Ascending aorta (tissue), 2 donors: ENCODE measurements at regions not wholly inside any gene's neighbourhood (a gene's known extent, or its start where the extent isn't known, plus 50 kb on each side); places are given as distances from the start of the nearest gene placed in this dataset.
"Not testable (repeated sequence)": the region's sequence is repeated elsewhere in the genome, so short reads cannot be mapped to it uniquely, and the experiment has no call there.

Source experiments
- DNase-seq, 2 donors: peaks; one replicate each; pipeline ENCODE4 v3.0.0-alpha.2; 2019; ENCODE audit warnings: low spot score in 2 of 2
- H3K27ac ChIP-seq, 2 donors: fragments of 200-600 bp; sonication (generic); one replicate each; pipeline ENCODE4 v1.5.1; 2016 to 2017; ENCODE audit warnings: mild to moderate bottlenecking in 1 of 2
- H3K27me3 ChIP-seq: fragments of 200-600 bp; sonication (generic); one replicate; pipeline ENCODE4 v1.5.1; 2017
- H3K36me3 ChIP-seq, 2 donors: fragments of 200-600 bp; sonication (generic); one replicate each; pipeline ENCODE4 v1.5.1; 2016
- H3K4me1 ChIP-seq, 2 donors: fragments of 200-600 bp; sonication (generic); one replicate each; pipeline ENCODE4 v1.5.1; 2016 to 2017; ENCODE audit warnings: mild to moderate bottlenecking in 1 of 2
- H3K4me3 ChIP-seq, 2 donors: fragments of 200-600 bp; sonication (generic); one replicate each; pipeline ENCODE4 v1.5.1; 2016 to 2017; ENCODE audit warnings: mild to moderate bottlenecking in 1 of 2
- H3K9me3 ChIP-seq, 2 donors: fragments of 200-600 bp; sonication (generic); one replicate each; pipeline ENCODE4 v1.5.1; 2016
- intact Hi-C: fragments of 100-400 bp; cut with DNase I; formaldehyde crosslinking; loops from one replicate; pipeline ENCODE4 v1.15.1; 2023
- TF ChIP-seq, protein P1 (sequence below), 3 experiments: fragments of 200-600 bp in 2 of 3; fragments of 450-650 bp in 1 of 3; sonication (generic) in 2 of 3; IDR thresholded peaks; one replicate each; pipeline ENCODE4 v1.5.1; 2016 to 2019; ENCODE audit warnings: antibody characterized with exemption in 3 of 3, mild to moderate bottlenecking in 1 of 3, moderate library complexity in 1 of 3

GRCh38 chr4:131649227-131649626 is 1499.9 kb upstream of the PCDH10 start:
- H3K9me3 ChIP-seq = no peaks in the 10 kb centered on the region
- no peak overlapping the region for H3K27ac ChIP-seq
- intact Hi-C loops = no loop called here
- no peaks in the 10 kb centered on the region for H3K4me1 ChIP-seq
- no peaks in the 10 kb centered on the region for H3K36me3 ChIP-seq
- no peak overlapping the region for H3K4me3 ChIP-seq
- no peak for DNase-seq
- TF ChIP-seq, protein P1, sequence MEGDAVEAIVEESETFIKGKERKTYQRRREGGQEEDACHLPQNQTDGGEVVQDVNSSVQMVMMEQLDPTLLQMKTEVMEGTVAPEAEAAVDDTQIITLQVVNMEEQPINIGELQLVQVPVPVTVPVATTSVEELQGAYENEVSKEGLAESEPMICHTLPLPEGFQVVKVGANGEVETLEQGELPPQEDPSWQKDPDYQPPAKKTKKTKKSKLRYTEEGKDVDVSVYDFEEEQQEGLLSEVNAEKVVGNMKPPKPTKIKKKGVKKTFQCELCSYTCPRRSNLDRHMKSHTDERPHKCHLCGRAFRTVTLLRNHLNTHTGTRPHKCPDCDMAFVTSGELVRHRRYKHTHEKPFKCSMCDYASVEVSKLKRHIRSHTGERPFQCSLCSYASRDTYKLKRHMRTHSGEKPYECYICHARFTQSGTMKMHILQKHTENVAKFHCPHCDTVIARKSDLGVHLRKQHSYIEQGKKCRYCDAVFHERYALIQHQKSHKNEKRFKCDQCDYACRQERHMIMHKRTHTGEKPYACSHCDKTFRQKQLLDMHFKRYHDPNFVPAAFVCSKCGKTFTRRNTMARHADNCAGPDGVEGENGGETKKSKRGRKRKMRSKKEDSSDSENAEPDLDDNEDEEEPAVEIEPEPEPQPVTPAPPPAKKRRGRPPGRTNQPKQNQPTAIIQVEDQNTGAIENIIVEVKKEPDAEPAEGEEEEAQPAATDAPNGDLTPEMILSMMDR (IDR thresholded peaks at IDR 0.05) = no peak
- H3K27me3 ChIP-seq = no peaks in the 10 kb centered on the region

DNA sequence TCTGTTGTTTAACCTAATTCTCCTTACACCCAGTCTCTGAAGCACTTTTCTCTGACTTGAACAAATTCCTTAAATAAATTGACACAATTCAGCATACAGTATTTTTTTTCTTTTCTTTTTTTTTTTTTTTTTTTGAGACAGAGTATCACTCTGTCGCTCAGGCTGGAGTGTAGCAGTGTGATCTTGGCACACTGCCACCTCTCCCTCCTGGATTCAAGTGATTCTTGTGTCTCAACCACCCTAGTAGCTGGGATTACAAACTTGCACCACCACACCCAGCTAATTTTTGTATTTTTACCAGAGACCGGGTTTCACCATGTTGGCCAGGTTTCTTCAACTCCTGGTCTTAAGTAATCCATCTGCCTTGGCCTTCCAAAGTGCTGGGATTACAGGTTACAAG is 1498.1 kb upstream of the PCDH10 start:
- no peaks in the 10 kb centered on the region for H3K9me3 ChIP-seq
- H3K36me3 ChIP-seq = no peaks in the 10 kb centered on the region
- DNase-seq = no peak
- intact Hi-C loops = no loop called here
- H3K4me3 ChIP-seq = no peak overlapping the region
- TF ChIP-seq, protein P1 (IDR thresholded peaks at IDR 0.05) = no peak
- no peaks in the 10 kb centered on the region for H3K4me1 ChIP-seq
- H3K27me3 ChIP-seq = no peaks in the 10 kb centered on the region
- H3K27ac ChIP-seq = no peak overlapping the region

DNA sequence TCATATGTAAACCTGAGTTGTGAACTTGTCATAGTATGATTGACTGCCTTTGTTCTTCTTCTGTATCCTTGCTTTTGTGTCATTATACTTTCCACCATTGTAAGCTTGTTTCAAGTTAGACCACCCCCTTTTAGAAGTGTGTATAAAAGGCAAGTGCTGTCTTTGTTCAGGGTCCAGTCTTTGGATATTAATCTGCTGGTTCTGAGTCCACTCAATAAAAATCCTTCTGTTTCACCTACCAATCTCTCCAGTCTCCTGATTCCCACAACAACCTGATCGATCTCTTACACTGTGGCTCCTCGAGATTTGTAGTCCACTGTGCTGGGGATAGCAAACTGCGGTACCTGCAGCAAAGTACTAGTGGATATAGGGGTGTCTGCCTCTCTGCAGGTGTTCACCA is 1465.8 kb upstream of the PCDH10 start:
- intact Hi-C loops, H3K4me3 ChIP-seq, H3K27ac ChIP-seq, H3K27me3 ChIP-seq, H3K4me1 ChIP-seq, H3K9me3 ChIP-seq, DNase-seq, H3K36me3 ChIP-seq: not testable (repeated sequence)

- intact Hi-C loops = no loop called here
- Histone ChIP-seq H3K4me1 (no peaks in the 10 kb centered on the region), H3K36me3 (no peaks in the 10 kb centered on the region), H3K27ac (no peak overlapping the region), H3K4me3 (no peak overlapping the region), H3K9me3 (no peaks in the 10 kb centered on the region), H3K27me3 (no peaks in the 10 kb centered on the region)
- TF ChIP-seq, protein P1 (IDR thresholded peaks at IDR 0.05) = no peak
- no peak for DNase-seq
Observed at GRCh38 chr4:131721883-131722282, 1427.2 kb upstream of the PCDH10 start.

- DNase-seq, intact Hi-C loops, H3K9me3 ChIP-seq, H3K4me1 ChIP-seq, H3K4me3 ChIP-seq, H3K27me3 ChIP-seq, H3K36me3 ChIP-seq, H3K27ac ChIP-seq: not testable (repeated sequence)
Observed at GRCh38 chr4:131723069-131723468, 1426.0 kb upstream of the PCDH10 start.

- intact Hi-C loops, H3K27me3 ChIP-seq, H3K4me3 ChIP-seq, H3K27ac ChIP-seq, H3K9me3 ChIP-seq, H3K36me3 ChIP-seq, H3K4me1 ChIP-seq: not testable (repeated sequence)
- peak in 1 of 2 donors; percentile 71 for DNase-seq
Observed at GRCh38 chr4:131724847-131725246, 1424.2 kb upstream of the PCDH10 start.

DNA sequence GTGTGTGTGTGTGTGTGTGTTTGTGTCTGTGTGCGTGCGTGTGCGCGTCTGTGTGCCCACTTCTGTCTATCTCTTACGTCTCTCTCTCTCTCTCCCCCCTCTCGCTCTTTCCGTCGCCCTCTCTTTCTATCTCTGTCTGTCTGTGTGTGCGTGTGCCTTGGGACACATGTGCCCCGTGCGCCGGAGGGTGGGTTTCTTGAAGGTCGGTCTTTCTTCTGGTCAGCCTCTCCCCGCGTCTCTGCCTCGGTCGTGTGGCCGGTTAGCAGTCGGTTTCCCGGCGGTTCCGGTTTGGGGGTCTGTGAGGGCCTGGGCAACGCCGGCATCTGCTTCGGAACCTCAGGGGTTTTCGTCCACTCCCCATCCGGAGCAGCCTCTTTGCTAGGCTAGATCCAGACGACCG is 1423.6 kb upstream of the PCDH10 start:
- H3K4me3 ChIP-seq, H3K27me3 ChIP-seq, intact Hi-C loops, DNase-seq, H3K4me1 ChIP-seq, H3K27ac ChIP-seq, H3K36me3 ChIP-seq, H3K9me3 ChIP-seq: not testable (repeated sequence)

DNA sequence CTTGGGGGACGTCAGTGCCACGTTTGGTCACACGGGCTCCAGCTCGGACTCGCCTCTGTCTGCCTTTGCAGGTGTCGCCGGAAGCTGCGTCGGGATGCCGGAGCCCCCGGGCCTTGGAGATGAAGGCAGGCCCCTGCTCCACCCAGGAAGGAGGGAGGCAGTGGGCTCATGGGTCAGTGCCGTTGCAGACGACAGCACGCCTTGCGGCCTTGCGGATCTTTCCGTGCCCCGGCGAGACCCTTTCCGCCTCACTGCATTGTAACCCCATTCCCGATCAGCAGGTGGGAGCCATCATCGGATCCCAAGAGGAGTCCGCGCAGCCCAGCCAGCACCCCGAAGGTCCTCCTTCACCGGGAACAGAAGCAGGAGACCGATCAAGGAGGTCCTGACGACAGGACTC is 1422.2 kb upstream of the PCDH10 start:
- intact Hi-C loops, H3K4me3 ChIP-seq, H3K9me3 ChIP-seq, H3K27me3 ChIP-seq, DNase-seq, H3K4me1 ChIP-seq, H3K36me3 ChIP-seq, H3K27ac ChIP-seq: not testable (repeated sequence)

GRCh38 chr4:131727418-131727817 is 1421.7 kb upstream of the PCDH10 start:
- DNase-seq, H3K27ac ChIP-seq, H3K36me3 ChIP-seq, intact Hi-C loops, H3K9me3 ChIP-seq, H3K4me1 ChIP-seq, H3K27me3 ChIP-seq, H3K4me3 ChIP-seq: not testable (repeated sequence)

- H3K4me1 ChIP-seq, DNase-seq, H3K27ac ChIP-seq, H3K9me3 ChIP-seq, H3K36me3 ChIP-seq, intact Hi-C loops, H3K27me3 ChIP-seq, H3K4me3 ChIP-seq: not testable (repeated sequence)
Observed at GRCh38 chr4:131729205-131729604, 1419.9 kb upstream of the PCDH10 start.

- H3K4me1 ChIP-seq, intact Hi-C loops, H3K27me3 ChIP-seq, H3K36me3 ChIP-seq, H3K9me3 ChIP-seq, H3K27ac ChIP-seq, DNase-seq, H3K4me3 ChIP-seq: not testable (repeated sequence)
Observed at GRCh38 chr4:131729716-131730398, 1419.2 kb upstream of the PCDH10 start.

DNA sequence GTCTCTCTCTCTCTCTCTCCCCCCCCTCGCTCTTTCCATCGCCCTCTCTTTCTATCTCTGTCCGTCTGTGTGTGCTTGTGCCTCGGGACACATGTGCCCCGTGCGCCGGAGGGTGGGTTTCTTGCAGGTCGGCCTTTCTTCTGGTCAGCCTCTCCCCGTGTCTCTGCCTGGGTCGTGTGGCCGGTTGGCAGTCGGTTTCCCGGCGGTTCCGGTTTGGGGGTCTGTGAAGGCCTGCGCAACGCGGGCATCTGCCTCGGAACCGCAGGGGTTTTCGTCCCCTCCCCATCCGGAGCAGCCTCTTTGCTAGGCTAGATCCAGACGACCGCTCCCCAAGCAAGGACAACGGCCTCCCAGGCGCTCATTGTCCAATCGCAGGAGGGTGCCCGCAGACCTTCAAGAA is 1418.5 kb upstream of the PCDH10 start:
- intact Hi-C loops = not testable (repeated sequence)

More for the DNA sequence above, 1418.5 kb upstream of the PCDH10 start:
- not testable (repeated sequence) for H3K9me3 ChIP-seq, DNase-seq, H3K4me1 ChIP-seq, H3K27ac ChIP-seq, H3K4me3 ChIP-seq, H3K27me3 ChIP-seq, H3K36me3 ChIP-seq
